Neural progenitor cell (in vitro differentiated cells): ENCODE measurements at regions not wholly inside any gene's neighbourhood (a gene's known extent, or its start where the extent isn't known, plus 50 kb on each side); places are given as distances from the start of the nearest gene placed in this dataset.

ENCODE experiments used
- DNase-seq: peaks from one replicate; pipeline ENCODE4 v3.0.0-alpha.2; 2016; ENCODE audit warnings: low spot score
- H2AFZ ChIP-seq: fragments of 200-600 bp; sonication (generic); replicated peaks from 2 replicates; pipeline ENCODE4 v1.6.1; 2016; ENCODE audit warnings: antibody characterized with exemption
- H3F3A ChIP-seq: fragments of 200-600 bp; sonication (generic); 2 replicates; pipeline ENCODE4 v1.6.1; 2016; ENCODE audit warnings: antibody characterized with exemption, low read depth
- H3K27ac ChIP-seq: fragments of 200-600 bp; sonication (generic); 2 replicates; pipeline ENCODE4 v1.5.1; 2016; ENCODE audit warnings: mild to moderate bottlenecking
- H3K27me3 ChIP-seq: fragments of 200-600 bp; sonication (generic); 2 replicates; pipeline ENCODE4 v1.6.1; 2016; ENCODE audit warnings: mild to moderate bottlenecking, moderate library complexity
- H3K36me3 ChIP-seq: fragments of 200-600 bp; sonication (generic); 2 replicates; pipeline ENCODE4 v1.5.1; 2016
- H3K4me1 ChIP-seq: fragments of 200-600 bp; sonication (generic); 2 replicates; pipeline ENCODE4 v1.6.1; 2016; ENCODE audit warnings: mixed run types
- H3K4me2 ChIP-seq: fragments of 200-600 bp; sonication (generic); 2 replicates; pipeline ENCODE4 v1.6.1; 2016
- H3K4me3 ChIP-seq: fragments of 200-600 bp; sonication (generic); 2 replicates; pipeline ENCODE4 v1.5.1; 2016
- H3K79me2 ChIP-seq: fragments of 200-600 bp; sonication (generic); 2 replicates; pipeline ENCODE4 v1.6.1; 2016; ENCODE audit warnings: low read depth
- H3K9ac ChIP-seq: fragments of 200-600 bp; sonication (generic); 2 replicates; pipeline ENCODE4 v1.6.1; 2016
- H3K9me3 ChIP-seq: fragments of 200-600 bp; sonication (generic); 2 replicates; pipeline ENCODE4 v1.5.1; 2016; ENCODE audit warnings: low read depth
- H4K20me1 ChIP-seq: fragments of 200-600 bp; sonication (generic); 2 replicates; pipeline ENCODE4 v1.6.1; 2016; ENCODE audit warnings: low read depth
- H3K27ac Mint-ChIP-seq: 3 replicates; pipeline ENCODE4 v1.8.0; 2021; ENCODE audit warnings: mixed read lengths
- H3K27me3 Mint-ChIP-seq: 2 replicates; pipeline ENCODE4 v1.8.0; 2022; ENCODE audit warnings: low read depth, mild to moderate bottlenecking, inconsistent platforms, moderate library complexity, mixed read lengths; ENCODE audit not compliant: insufficient read depth
- H3K36me3 Mint-ChIP-seq: 3 replicates; pipeline ENCODE4 v1.8.0; 2021; ENCODE audit warnings: mixed read lengths
- H3K4me1 Mint-ChIP-seq: 3 replicates; pipeline ENCODE4 v1.8.0; 2021; ENCODE audit warnings: mixed read lengths
- H3K4me3 Mint-ChIP-seq: 3 replicates; pipeline ENCODE4 v1.8.0; 2021; ENCODE audit warnings: mild to moderate bottlenecking, moderate library complexity, mixed read lengths
- H3K9me3 Mint-ChIP-seq: 3 replicates; pipeline ENCODE4 v1.8.0; 2020; ENCODE audit warnings: mixed read lengths
- CTCF ChIP-seq: fragments of 200-600 bp; sonication (generic); IDR thresholded peaks from 2 replicates; pipeline ENCODE4 v1.5.1; 2017; ENCODE audit warnings: antibody characterized with exemption, mild to moderate bottlenecking
- EZH2 ChIP-seq: fragments of 200-600 bp; sonication (generic); IDR thresholded peaks from 2 replicates; pipeline ENCODE4 v1.6.1; 2017; ENCODE audit warnings: antibody characterized with exemption, mild to moderate bottlenecking, moderate library complexity
- EZH2phosphoT487 ChIP-seq: fragments of 200-600 bp; sonication (generic); IDR thresholded peaks from 2 replicates; pipeline ENCODE4 v1.6.1; 2017; ENCODE audit warnings: antibody characterized with exemption

- Histone ChIP-seq H3K36me3 (no peaks in the 10 kb centered on the region), H3K4me2 (no peak overlapping the region), H3F3A (no peaks in the 10 kb centered on the region), H3K9me3 (no peaks in the 10 kb centered on the region), H3K79me2 (no peaks in the 10 kb centered on the region), H3K27ac (no peak overlapping the region), H3K4me1 (peaks cover 19% of the 10 kb centered on the region), H3K4me3 (no peak overlapping the region), H2AFZ (no peak overlapping the region), H3K27me3 (no peaks in the 10 kb centered on the region), H3K9ac (no peak overlapping the region), H4K20me1 (no peaks in the 10 kb centered on the region)
- Mint-ChIP-seq H3K4me3 (no peak overlapping the region), H3K4me1 (peaks cover 20% of the 10 kb centered on the region), H3K36me3 (no peaks in the 10 kb centered on the region), H3K9me3 (peaks cover 7% of the 10 kb centered on the region), H3K27me3 (peaks cover 5% of the 10 kb centered on the region), H3K27ac (no peak overlapping the region)
- no peak for DNase-seq
- TF ChIP-seq CTCF (no peak), EZH2 (no peak), EZH2phosphoT487 (no peak)
Observed at GRCh38 chr13:79867254-79867653, 386.3 kb downstream of the NDFIP2 start.

GRCh38 chr13:79866436-79866835 is 385.5 kb downstream of the NDFIP2 start:
- Histone ChIP-seq H3K4me1 (peaks cover 19% of the 10 kb centered on the region), H3K9me3 (no peaks in the 10 kb centered on the region), H3K27me3 (no peaks in the 10 kb centered on the region), H3K79me2 (no peaks in the 10 kb centered on the region), H3F3A (no peaks in the 10 kb centered on the region), H3K9ac (no peak overlapping the region), H2AFZ (no peak overlapping the region), H4K20me1 (no peaks in the 10 kb centered on the region), H3K36me3 (no peaks in the 10 kb centered on the region), H3K4me3 (no peak overlapping the region), H3K4me2 (no peak overlapping the region), H3K27ac (no peak overlapping the region)
- Mint-ChIP-seq H3K4me3 (no peak overlapping the region), H3K27me3 (peaks cover 5% of the 10 kb centered on the region), H3K4me1 (peaks cover 17% of the 10 kb centered on the region), H3K36me3 (no peaks in the 10 kb centered on the region), H3K9me3 (peaks cover 7% of the 10 kb centered on the region), H3K27ac (no peak overlapping the region)
- TF ChIP-seq CTCF (no peak), EZH2 (no peak), EZH2phosphoT487 (no peak)
- DNase-seq: no peak

- Mint-ChIP-seq H3K4me1 (peaks cover 2% of the 10 kb centered on the region), H3K27ac (no peak overlapping the region), H3K27me3 (peaks cover 5% of the 10 kb centered on the region), H3K9me3 (peaks cover 20% of the 10 kb centered on the region), H3K36me3 (no peaks in the 10 kb centered on the region), H3K4me3 (no peak overlapping the region)
- Histone ChIP-seq H4K20me1 (no peaks in the 10 kb centered on the region), H3K4me3 (no peak overlapping the region), H3K36me3 (no peaks in the 10 kb centered on the region), H3K9me3 (no peaks in the 10 kb centered on the region), H3F3A (no peaks in the 10 kb centered on the region), H2AFZ (no peak overlapping the region), H3K4me2 (no peak overlapping the region), H3K4me1 (no peaks in the 10 kb centered on the region), H3K27ac (no peak overlapping the region), H3K27me3 (no peaks in the 10 kb centered on the region), H3K9ac (no peak overlapping the region), H3K79me2 (no peaks in the 10 kb centered on the region)
- DNase-seq: no peak
- TF ChIP-seq EZH2phosphoT487: no peak
- no peak for TF ChIP-seq EZH2
- no peak for TF ChIP-seq CTCF
Observed at GRCh38 chr13:79862515-79862914, 381.6 kb downstream of the NDFIP2 start.

- H3F3A ChIP-seq: no peaks in the 10 kb centered on the region
- H3K9ac ChIP-seq: no peak overlapping the region
- peak overlapping the region; percentile 17 for H2AFZ ChIP-seq
- no peak overlapping the region for H3K4me2 ChIP-seq
- H3K27ac ChIP-seq: no peak overlapping the region
- H3K4me3 ChIP-seq: no peak overlapping the region
- Mint-ChIP-seq H3K36me3 (no peaks in the 10 kb centered on the region), H3K9me3 (peaks cover 20% of the 10 kb centered on the region), H3K4me1 (peaks cover 2% of the 10 kb centered on the region), H3K4me3 (no peak overlapping the region), H3K27me3 (peaks cover 5% of the 10 kb centered on the region), H3K27ac (no peak overlapping the region)
- no peak for DNase-seq
- H3K4me1 ChIP-seq: no peaks in the 10 kb centered on the region
- TF ChIP-seq CTCF (no peak), EZH2 (no peak), EZH2phosphoT487 (no peak)
- H3K79me2 ChIP-seq: no peaks in the 10 kb centered on the region
- H4K20me1 ChIP-seq: no peaks in the 10 kb centered on the region
- no peaks in the 10 kb centered on the region for H3K27me3 ChIP-seq
- no peaks in the 10 kb centered on the region for H3K36me3 ChIP-seq
- no peaks in the 10 kb centered on the region for H3K9me3 ChIP-seq
Observed at GRCh38 chr13:79861731-79862130, 380.8 kb downstream of the NDFIP2 start.
